Pons (tissue), 1 donor: ENCODE measurements at regions not wholly inside any gene's neighbourhood (a gene's known extent, or its start where the extent isn't known, plus 50 kb on each side); places are given as distances from the start of the nearest gene placed in this dataset.

Experiments
- DNase-seq: peaks from one replicate; pipeline ENCODE4 v3.0.0-alpha.2; 2016; ENCODE audit warnings: low spot score

GRCh38 chr3:59289831-59290230 lies 240.0 kb upstream of the CFAP20DC start:
- DNase-seq = no peak

- no peak for DNase-seq
These were observed 239.1 kb upstream of the CFAP20DC start for GRCh38 chr3:59288951-59289350.

GRCh38 chr3:59286791-59287531 lies 237.1 kb upstream of the CFAP20DC start:
- no peak for DNase-seq

- no peak for DNase-seq
These were observed 235.7 kb upstream of the CFAP20DC start for GRCh38 chr3:59285560-59285959.

GRCh38 chr3:59284926-59285325 lies 235.1 kb upstream of the CFAP20DC start:
- no peak for DNase-seq

- DNase-seq = no peak
These were observed 230.3 kb upstream of the CFAP20DC start for GRCh38 chr3:59280113-59280512.

- no peak for DNase-seq
These were observed 228.0 kb upstream of the CFAP20DC start for GRCh38 chr3:59277816-59278215.

- no peak for DNase-seq
These were observed 227.4 kb upstream of the CFAP20DC start for GRCh38 chr3:59277201-59277600.

GRCh38 chr3:59273976-59274375 lies 224.2 kb upstream of the CFAP20DC start:
- no peak for DNase-seq

GRCh38 chr3:59271971-59272370 lies 222.1 kb upstream of the CFAP20DC start:
- DNase-seq = no peak

GRCh38 chr3:59270921-59271320 lies 221.1 kb upstream of the CFAP20DC start:
- DNase-seq = no peak

GRCh38 chr3:59270209-59270608 lies 220.4 kb upstream of the CFAP20DC start:
- no peak for DNase-seq

- no peak for DNase-seq
These were observed 218.3 kb upstream of the CFAP20DC start for GRCh38 chr3:59268170-59268569.

- no peak for DNase-seq
These were observed 217.2 kb upstream of the CFAP20DC start for GRCh38 chr3:59267021-59267420.

GRCh38 chr3:59266551-59266950 lies 216.7 kb upstream of the CFAP20DC start:
- no peak for DNase-seq

- no peak for DNase-seq
These were observed 215.7 kb upstream of the CFAP20DC start for GRCh38 chr3:59265566-59265965.

- DNase-seq = no peak
These were observed 214.5 kb upstream of the CFAP20DC start for GRCh38 chr3:59264366-59264765.

GRCh38 chr3:59263152-59263551 lies 213.3 kb upstream of the CFAP20DC start:
- DNase-seq = no peak

GRCh38 chr3:59262076-59262498 lies 212.3 kb upstream of the CFAP20DC start:
- no peak for DNase-seq

- DNase-seq = no peak
These were observed 211.2 kb upstream of the CFAP20DC start for GRCh38 chr3:59261009-59261408.

GRCh38 chr3:59258550-59259260 lies 208.9 kb upstream of the CFAP20DC start:
- DNase-seq = no peak

GRCh38 chr3:59257506-59257905 lies 207.7 kb upstream of the CFAP20DC start:
- DNase-seq = no peak

GRCh38 chr3:59256230-59256629 lies 206.4 kb upstream of the CFAP20DC start:
- DNase-seq = no peak

- no peak for DNase-seq
These were observed 205.2 kb upstream of the CFAP20DC start for GRCh38 chr3:59254976-59255375.
